ENCODE measurements at regions not wholly inside any gene's neighbourhood (a gene's known extent, or its start where the extent isn't known, plus 50 kb on each side); places are given as distances from the start of the nearest gene placed in this dataset.

GRCh38 chr21:34280959-34281358, 82.8 kb upstream of the KCNE2 start:
- DNase-seq (ENCODE audit: low read depth, low spot score), result no peak
- no peak overlapping the region for H3K9ac ChIP-seq (ENCODE audit: control insufficient read depth, extremely low read depth, insufficient read depth, low read length)
- no peaks in the 10 kb centered on the region for H3K79me2 ChIP-seq (ENCODE audit: control insufficient read depth, insufficient read depth, low read length)
- no peaks in the 10 kb centered on the region for H3K27me3 ChIP-seq (ENCODE audit: control insufficient read depth, extremely low read depth, insufficient read depth, low read length)
- no peak overlapping the region for H3K4me2 ChIP-seq (ENCODE audit: control insufficient read depth, extremely low read depth, insufficient read depth, low read depth, low read length)
- no peak for FAIRE-seq
- no peak overlapping the region for H3K4me3 ChIP-seq (ENCODE audit: control insufficient read depth in 2 of 3, extremely low read depth in 1 of 3, insufficient read depth in 2 of 3, low read depth in 1 of 3, low read length in 3 of 3)
- H3K27ac ChIP-seq (ENCODE audit: control insufficient read depth, insufficient read depth, low read length), result no peak overlapping the region
- TF ChIP-seq EZH2 (IDR thresholded peaks at IDR 0.05; ENCODE audit: low read length), result no peak
- TF ChIP-seq, protein P1, sequence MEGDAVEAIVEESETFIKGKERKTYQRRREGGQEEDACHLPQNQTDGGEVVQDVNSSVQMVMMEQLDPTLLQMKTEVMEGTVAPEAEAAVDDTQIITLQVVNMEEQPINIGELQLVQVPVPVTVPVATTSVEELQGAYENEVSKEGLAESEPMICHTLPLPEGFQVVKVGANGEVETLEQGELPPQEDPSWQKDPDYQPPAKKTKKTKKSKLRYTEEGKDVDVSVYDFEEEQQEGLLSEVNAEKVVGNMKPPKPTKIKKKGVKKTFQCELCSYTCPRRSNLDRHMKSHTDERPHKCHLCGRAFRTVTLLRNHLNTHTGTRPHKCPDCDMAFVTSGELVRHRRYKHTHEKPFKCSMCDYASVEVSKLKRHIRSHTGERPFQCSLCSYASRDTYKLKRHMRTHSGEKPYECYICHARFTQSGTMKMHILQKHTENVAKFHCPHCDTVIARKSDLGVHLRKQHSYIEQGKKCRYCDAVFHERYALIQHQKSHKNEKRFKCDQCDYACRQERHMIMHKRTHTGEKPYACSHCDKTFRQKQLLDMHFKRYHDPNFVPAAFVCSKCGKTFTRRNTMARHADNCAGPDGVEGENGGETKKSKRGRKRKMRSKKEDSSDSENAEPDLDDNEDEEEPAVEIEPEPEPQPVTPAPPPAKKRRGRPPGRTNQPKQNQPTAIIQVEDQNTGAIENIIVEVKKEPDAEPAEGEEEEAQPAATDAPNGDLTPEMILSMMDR (optimal IDR thresholded peaks at IDR 0.05 in 1 of 3, IDR thresholded peaks at IDR 0.05 in 1 of 3, conservative IDR thresholded peaks at IDR 0.05 in 1 of 3; ENCODE audit: extremely low read depth in 1 of 3, insufficient read depth in 2 of 3, low read length in 3 of 3), result no peak
- dilution Hi-C loops (cut with MboI; ENCODE audit: extremely low pct_ligation_motif_present, low sequenced_read_pairs), result no loop called here
- no peaks in the 10 kb centered on the region for H3K9me1 ChIP-seq (ENCODE audit: control insufficient read depth, extremely low read depth, insufficient read depth, low read length)
- H4K20me1 ChIP-seq (ENCODE audit: control insufficient read depth, extremely low read depth, insufficient read depth, low read length), result no peaks in the 10 kb centered on the region
- H3K4me1 ChIP-seq (ENCODE audit: control insufficient read depth, extremely low read depth, insufficient read depth, low read length), result peaks cover 27% of the 10 kb centered on the region
- H3K36me3 ChIP-seq (ENCODE audit: control insufficient read depth in 2 of 2, extremely low read depth in 1 of 2, insufficient read depth in 2 of 2, low read length in 2 of 2), result no peaks in the 10 kb centered on the region
- no peaks in the 10 kb centered on the region for H3K9me3 ChIP-seq (ENCODE audit: control insufficient read depth, low read depth, low read length)
- no peak overlapping the region for H2AFZ ChIP-seq (ENCODE audit: control insufficient read depth, low read length)

DNA sequence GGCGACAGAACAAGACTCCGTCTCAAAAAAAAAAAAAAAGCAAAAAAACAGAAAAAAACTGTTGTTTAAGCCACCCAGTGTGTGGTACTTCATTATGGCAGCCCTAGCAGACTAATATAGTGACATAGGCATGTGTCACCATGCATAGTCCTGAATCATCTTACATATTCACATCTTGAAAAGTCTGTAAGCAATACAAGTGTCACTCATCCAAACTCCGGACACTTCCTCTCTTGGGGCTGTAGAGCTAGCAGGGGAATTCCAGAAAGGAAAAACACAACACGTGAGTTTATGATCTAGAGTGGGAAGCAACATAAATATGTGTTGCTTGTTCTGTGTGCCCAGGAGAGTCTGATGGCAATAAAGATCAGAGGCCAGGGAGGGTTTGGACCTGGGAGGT, 81.6 kb upstream of the KCNE2 start:
- TF ChIP-seq, protein P1 (optimal IDR thresholded peaks at IDR 0.05 in 1 of 3, IDR thresholded peaks at IDR 0.05 in 1 of 3, conservative IDR thresholded peaks at IDR 0.05 in 1 of 3; ENCODE audit: extremely low read depth in 1 of 3, insufficient read depth in 2 of 3, low read length in 3 of 3), result no peak
- no peak for TF ChIP-seq EZH2 (IDR thresholded peaks at IDR 0.05; ENCODE audit: low read length)

More for the DNA sequence above, 81.6 kb upstream of the KCNE2 start:
- no peaks in the 10 kb centered on the region for H3K36me3 ChIP-seq (ENCODE audit: control insufficient read depth in 2 of 2, extremely low read depth in 1 of 2, insufficient read depth in 2 of 2, low read length in 2 of 2)
- no peak overlapping the region for H3K4me2 ChIP-seq (ENCODE audit: control insufficient read depth, extremely low read depth, insufficient read depth, low read depth, low read length)
- FAIRE-seq (peak; percentile 20), DNase-seq (ENCODE audit: low read depth, low spot score) (no peak)
- no peaks in the 10 kb centered on the region for H4K20me1 ChIP-seq (ENCODE audit: control insufficient read depth, extremely low read depth, insufficient read depth, low read length)
- H3K4me3 ChIP-seq (ENCODE audit: control insufficient read depth in 2 of 3, extremely low read depth in 1 of 3, insufficient read depth in 2 of 3, low read depth in 1 of 3, low read length in 3 of 3), result no peak overlapping the region
- no peaks in the 10 kb centered on the region for H3K9me1 ChIP-seq (ENCODE audit: control insufficient read depth, extremely low read depth, insufficient read depth, low read length)
- dilution Hi-C loops (cut with MboI; ENCODE audit: extremely low pct_ligation_motif_present, low sequenced_read_pairs), result no loop called here
- no peaks in the 10 kb centered on the region for H3K9me3 ChIP-seq (ENCODE audit: control insufficient read depth, low read depth, low read length)
- H2AFZ ChIP-seq (ENCODE audit: control insufficient read depth, low read length), result no peak overlapping the region
- no peak overlapping the region for H3K27ac ChIP-seq (ENCODE audit: control insufficient read depth, insufficient read depth, low read length)
- peaks cover 27% of the 10 kb centered on the region for H3K4me1 ChIP-seq (ENCODE audit: control insufficient read depth, extremely low read depth, insufficient read depth, low read length)
- no peaks in the 10 kb centered on the region for H3K27me3 ChIP-seq (ENCODE audit: control insufficient read depth, extremely low read depth, insufficient read depth, low read length)
- H3K79me2 ChIP-seq (ENCODE audit: control insufficient read depth, insufficient read depth, low read length), result no peaks in the 10 kb centered on the region
- no peak overlapping the region for H3K9ac ChIP-seq (ENCODE audit: control insufficient read depth, extremely low read depth, insufficient read depth, low read length)

Data from keratinocyte (primary cell).